OCI-LY7 (cell line): ENCODE measurements at regions not wholly inside any gene's neighbourhood (a gene's known extent, or its start where the extent isn't known, plus 50 kb on each side); places are given as distances from the start of the nearest gene placed in this dataset.

ENCODE experiments used
- EZH2phosphoT487 ChIP-seq: fragments of 200-600 bp; sonication (generic); IDR thresholded peaks from 2 replicates; pipeline ENCODE4 v1.6.1; 2018; ENCODE audit warnings: low read depth, borderline replicate concordance, mild to moderate bottlenecking, mixed run types, antibody characterized with exemption, low read length, moderate library complexity, mixed read lengths
- TF ChIP-seq, protein P1 (sequence below): fragments of 200-600 bp; sonication (generic); conservative IDR thresholded peaks from 2 replicates; pipeline ENCODE4 v1.5.1; 2014; ENCODE audit warnings: mild to moderate bottlenecking, antibody characterized with exemption, low read length, moderate library complexity, mixed read lengths

DNA sequence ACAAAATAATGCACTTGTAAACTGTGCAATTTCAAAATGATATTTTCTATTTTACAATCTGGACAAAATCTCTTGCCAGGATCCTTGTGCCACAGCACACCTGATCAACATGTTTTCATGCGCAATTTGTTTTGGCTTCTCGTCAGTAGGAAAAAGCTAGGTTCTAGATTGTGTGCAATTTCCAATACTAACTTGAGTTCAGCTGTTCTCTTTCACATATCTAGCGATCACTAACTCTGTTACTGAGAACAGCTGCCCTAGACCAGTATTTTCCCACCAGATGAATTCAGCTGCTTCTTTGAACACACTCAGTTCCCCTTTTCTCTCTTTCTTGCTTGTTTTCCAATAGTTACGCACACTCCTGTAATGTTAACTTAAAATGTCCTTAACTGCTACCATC lies 131.2 kb downstream of the MAGEB5 start:
- TF ChIP-seq, protein P1, sequence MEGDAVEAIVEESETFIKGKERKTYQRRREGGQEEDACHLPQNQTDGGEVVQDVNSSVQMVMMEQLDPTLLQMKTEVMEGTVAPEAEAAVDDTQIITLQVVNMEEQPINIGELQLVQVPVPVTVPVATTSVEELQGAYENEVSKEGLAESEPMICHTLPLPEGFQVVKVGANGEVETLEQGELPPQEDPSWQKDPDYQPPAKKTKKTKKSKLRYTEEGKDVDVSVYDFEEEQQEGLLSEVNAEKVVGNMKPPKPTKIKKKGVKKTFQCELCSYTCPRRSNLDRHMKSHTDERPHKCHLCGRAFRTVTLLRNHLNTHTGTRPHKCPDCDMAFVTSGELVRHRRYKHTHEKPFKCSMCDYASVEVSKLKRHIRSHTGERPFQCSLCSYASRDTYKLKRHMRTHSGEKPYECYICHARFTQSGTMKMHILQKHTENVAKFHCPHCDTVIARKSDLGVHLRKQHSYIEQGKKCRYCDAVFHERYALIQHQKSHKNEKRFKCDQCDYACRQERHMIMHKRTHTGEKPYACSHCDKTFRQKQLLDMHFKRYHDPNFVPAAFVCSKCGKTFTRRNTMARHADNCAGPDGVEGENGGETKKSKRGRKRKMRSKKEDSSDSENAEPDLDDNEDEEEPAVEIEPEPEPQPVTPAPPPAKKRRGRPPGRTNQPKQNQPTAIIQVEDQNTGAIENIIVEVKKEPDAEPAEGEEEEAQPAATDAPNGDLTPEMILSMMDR: no peak
- no peak for TF ChIP-seq EZH2phosphoT487
